T-helper 1 cell treated with Interleukin-12 subunit alpha and Interleukin-12 subunit beta and Interleukin-4 antibody, amounts not matched to agents 30 ng/mL and 1 ng/mL, for 36 hours (primary cell): ENCODE measurements at regions not wholly inside any gene's neighbourhood (a gene's known extent, or its start where the extent isn't known, plus 50 kb on each side); places are given as distances from the start of the nearest gene placed in this dataset.
"Not testable (repeated sequence)": the region's sequence is repeated elsewhere in the genome, so short reads cannot be mapped to it uniquely, and the experiment has no call there.

Experiments
- intact Hi-C: fragments of 100-400 bp; cut with micrococcal nuclease; formaldehyde crosslinking; loops from one replicate; pipeline ENCODE4 v1.15.1; 2024

DNA sequence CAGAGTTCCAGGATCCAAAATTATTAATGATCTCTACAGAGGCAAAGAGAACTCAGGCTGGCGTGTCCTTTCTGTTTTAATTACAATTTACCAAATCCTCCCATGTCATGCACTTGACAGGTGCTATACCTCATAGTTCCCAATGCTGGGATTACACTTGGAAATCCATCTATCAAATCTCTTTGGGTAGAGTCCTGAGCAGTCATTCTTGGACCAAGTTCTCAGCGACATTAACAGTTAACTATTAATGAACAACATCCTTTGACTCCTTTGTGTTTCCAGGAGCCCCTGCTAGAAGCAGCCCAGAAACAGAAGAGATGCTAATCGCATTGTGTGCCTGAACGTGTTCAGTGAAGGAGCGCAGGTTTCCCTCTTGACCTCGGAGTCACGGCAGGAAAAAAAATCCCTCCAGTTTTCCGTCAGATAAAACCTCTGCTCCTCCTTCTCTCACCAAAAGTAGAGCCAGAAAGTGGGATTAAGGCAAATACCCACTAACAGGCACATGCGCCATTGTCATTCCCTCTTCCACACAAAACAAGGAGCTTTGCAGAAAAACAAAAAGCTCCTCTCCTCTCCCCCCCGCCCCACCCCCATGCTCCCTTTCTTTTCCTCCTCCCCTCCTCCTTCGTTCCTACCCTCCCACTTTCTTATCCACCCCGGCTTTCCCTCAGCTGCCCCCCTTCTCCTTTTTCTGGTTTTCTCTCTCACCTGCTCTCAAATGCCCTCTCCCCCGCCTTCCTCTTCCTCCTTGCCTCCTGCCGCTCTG lies 224.7 kb downstream of the ZIC5 start:
- intact Hi-C loops: no loop called here

DNA sequence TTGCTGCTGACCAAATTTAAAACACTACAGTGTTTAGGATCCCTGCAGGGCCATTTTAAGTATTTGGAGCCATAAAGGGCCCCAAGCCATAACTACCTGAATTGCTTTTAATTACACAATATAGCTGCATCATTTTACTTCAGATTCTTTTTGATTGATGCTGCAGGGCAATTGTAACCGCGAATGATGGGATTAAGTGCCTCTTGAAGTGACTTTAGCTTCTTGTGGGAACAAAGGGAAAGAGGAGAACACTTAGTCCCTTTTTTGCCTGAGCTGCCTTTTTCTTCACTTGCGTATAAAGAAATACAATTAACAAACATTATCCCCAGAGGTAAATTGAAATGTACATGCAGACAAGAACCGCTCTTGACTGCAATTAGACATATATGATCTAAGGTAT lies 228.5 kb downstream of the ZIC5 start:
- intact Hi-C loops: no loop called here

DNA sequence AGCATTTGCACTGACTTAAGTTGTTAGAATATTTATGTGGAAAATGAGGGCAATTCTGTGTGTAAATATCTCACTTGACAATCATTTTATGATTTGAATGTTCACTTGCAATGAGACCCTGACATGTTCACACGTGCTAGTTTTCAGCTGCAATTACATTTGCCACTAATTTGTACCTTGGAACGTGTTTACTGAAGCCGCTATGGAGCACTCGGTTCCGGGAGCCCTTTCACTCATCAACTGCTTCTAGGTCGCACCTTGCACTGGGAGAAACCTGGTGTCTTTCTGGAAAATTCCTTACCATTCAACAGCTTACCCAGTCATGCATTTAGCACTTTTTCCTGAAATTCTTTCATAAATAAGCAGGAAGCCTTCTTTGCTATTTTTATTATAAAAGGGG lies 229.6 kb downstream of the ZIC5 start:
- intact Hi-C loops: no loop called here

GRCh38 chr13:99740251-99740979 lies 231.2 kb downstream of the ZIC5 start:
- intact Hi-C loops: no loop called here

GRCh38 chr13:99738626-99739025 lies 232.9 kb downstream of the ZIC5 start:
- intact Hi-C loops: no loop called here

DNA sequence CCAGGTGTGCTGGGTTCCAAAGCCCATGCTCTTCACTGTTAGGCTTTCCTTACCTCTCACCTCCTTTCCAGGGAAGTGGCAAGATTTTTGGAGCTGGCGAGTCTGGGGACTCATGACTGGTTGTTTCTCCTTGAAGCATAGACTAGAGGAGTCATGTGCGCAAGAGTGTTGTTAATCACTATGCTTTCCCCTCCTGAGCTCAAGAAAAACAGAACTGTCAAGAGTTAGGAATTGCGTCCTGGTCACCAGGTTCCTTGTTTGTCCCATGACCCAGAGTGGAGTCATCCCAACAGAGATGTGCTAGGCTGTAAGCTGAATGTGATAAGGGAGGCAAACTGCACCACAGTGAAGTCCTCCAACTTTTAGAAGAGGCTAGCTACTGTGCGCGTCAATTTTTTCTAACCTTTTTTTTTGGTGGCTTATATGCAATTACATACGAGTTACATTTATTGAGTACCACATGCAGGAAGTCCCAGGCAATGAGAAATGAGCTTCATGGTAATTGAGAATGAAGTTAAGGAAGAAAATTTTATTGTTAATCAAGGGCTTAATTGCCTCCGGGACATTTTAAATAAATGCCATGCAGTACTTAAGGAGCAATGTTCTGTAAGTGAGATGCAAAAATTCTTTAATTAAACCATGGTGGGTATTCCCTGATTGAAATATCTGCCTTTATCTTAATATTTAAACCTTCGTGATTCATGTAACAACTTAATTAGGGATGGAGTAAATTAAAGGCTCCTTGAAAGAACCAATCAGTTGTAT lies 233.9 kb downstream of the ZIC5 start:
- intact Hi-C loops: no loop called here

DNA sequence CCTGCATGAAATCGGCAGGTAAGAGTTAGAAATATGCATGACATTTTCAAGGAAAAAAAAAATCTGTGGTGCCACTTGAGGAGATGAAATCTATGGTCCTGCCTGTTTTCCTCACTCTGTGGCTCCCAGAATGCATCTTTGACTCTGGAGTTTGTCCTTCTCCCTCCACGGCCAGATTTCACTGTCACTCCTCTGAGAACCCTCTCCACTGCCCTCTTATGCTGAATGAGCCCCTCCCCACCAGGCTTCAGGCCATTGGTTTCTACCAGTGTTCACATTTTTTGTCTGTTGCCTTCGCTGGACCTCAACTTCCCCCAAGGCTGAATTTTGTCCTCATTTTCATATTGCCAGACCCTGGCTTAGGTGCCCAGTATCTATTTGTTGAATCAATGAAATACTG lies 235.0 kb downstream of the ZIC5 start:
- intact Hi-C loops: no loop called here

DNA sequence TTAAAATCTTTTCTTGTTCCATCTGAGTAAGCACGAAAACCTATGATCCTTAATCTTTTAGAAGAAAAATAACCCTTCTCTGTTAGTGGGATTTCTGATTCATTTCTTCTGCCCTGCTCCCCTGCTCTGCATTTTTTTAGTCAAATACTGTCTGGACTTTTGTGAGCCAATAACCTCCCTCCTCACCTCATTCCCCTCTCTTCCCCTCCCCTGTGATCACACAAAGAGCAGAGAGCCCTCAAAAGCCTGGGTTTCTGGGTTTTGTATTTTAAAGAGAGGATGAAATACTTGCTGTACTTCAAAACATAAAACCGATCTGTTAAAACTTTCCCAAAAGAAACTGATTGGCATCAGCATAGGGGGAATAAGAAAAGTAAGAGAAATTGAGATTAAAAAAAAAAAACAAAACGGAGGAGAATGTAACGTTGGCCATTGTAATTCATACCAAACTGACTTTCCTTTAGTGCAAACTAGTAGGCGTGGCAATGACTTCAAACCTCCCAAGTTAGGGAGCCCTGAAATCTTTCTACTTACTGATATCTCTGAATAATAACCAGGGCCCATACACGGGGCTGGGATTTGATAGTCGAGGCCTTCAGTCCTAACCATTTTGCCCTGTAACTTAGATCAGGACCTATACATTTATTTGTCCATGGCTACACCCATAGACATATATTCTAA lies 232.9 kb downstream of the TM9SF2 start:
- intact Hi-C loops: no loop called here

DNA sequence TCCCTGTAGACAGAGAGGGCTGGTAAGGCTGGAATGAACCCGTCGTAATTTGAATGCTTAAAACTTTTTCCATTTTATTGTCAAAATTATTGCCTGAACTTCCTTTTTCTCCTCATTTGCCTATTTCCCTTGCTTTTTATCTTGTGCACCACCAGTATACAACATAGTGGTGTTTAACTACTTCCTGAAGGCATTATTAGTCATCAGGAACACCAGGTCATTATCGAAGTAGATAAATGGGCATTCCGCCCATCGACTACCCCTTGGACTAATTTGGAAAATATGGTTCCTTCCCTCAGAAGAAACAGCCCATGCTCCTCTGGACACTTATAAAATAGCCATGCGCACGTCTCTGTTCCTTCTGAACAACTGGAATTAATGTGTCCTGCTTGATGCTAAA lies 232.1 kb downstream of the TM9SF2 start:
- intact Hi-C loops: no loop called here

DNA sequence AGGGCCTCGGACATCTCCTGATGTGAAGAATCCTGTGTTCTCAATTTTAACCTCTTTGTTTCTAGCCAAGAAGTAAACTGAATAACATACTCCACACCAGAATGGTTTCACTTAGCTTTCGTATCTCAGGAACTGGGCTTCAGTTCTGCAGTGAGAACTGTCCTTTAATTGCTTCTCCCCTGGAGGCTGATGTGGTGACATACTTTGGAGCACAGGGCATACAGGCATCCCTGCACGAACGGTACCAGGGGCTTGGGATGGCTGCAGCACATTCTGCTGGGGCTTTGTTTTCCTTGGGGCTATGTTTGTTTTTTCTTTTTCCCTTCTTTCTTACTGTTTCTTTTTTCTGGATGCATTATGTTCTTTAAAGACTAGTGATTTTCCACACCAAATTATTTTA lies 230.5 kb downstream of the TM9SF2 start:
- intact Hi-C loops: no loop called here

GRCh38 chr13:99730403-99730802 lies 229.1 kb downstream of the TM9SF2 start:
- intact Hi-C loops: no loop called here

- intact Hi-C loops: no loop called here
Measured at GRCh38 chr13:99729745-99730144, 228.5 kb downstream of the TM9SF2 start.

- intact Hi-C loops: not testable (repeated sequence)
Measured at GRCh38 chr13:99727651-99728050, 226.4 kb downstream of the TM9SF2 start.

GRCh38 chr13:99726282-99726894 lies 225.1 kb downstream of the TM9SF2 start:
- intact Hi-C loops: no loop called here

DNA sequence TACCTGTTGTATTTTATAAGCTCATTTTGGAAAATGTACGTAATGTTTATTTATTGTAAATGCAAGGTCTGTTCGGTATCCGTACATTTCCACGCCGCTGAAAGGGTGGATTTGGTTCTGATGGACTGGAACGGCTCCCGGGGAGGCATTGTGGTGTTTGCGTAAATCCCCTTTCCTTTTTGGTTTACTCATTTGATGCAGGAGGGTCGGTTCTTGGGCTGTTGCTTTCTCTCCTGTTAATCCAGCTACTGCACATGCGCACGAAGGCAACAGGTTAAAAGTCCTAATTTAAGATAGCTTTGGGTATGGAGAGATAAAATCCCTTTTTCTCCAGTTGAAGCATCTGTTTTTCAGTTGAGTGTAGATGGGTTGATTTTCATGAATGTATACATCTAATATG lies 224.4 kb downstream of the TM9SF2 start:
- intact Hi-C loops: no loop called here

DNA sequence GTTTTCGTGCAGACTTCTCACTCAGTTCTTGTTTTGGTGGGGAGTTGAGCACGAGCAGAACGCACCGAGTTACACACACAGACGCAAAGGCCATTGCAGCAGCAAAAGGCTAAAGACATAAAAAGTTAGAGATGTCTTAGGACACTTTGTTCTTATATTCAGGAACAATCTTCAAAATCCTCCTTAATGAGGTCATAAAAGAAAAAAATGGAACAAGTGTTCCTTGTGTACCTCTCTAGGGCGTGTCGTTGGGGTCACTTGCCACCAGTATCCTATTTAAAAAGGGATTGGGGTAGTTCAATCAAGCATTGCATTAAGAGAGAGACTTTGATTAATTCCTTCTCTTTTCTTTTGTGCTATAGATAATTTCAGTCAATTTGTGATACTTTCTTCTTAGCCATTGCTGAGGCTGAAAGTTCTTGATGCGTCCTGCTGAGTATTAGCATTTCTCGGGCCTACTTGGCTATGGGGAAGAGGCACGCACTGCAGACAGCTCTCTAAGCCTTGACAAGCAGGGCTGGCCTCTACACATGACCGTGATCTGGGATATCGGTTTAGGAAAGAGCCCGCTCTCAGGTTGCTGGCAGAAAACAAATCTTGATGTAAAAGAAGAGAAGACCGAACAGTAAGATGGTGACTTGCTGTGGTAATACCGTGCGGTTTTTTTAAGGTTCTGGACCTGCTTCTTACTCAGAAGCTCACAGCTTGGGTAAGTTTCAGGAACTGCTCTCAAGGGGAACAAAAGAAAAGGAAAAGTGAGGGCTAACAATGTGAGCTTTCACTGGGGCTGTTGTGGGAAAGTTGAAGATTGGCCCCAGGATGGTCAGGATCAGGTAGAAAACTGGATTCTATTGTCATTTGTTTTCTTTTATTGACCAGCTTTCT lies 223.6 kb downstream of the TM9SF2 start:
- intact Hi-C loops: no loop called here

GRCh38 chr13:99723878-99724277 lies 222.6 kb downstream of the TM9SF2 start:
- intact Hi-C loops: no loop called here

- intact Hi-C loops: no loop called here
Measured at GRCh38 chr13:99722931-99723330, 221.7 kb downstream of the TM9SF2 start.

DNA sequence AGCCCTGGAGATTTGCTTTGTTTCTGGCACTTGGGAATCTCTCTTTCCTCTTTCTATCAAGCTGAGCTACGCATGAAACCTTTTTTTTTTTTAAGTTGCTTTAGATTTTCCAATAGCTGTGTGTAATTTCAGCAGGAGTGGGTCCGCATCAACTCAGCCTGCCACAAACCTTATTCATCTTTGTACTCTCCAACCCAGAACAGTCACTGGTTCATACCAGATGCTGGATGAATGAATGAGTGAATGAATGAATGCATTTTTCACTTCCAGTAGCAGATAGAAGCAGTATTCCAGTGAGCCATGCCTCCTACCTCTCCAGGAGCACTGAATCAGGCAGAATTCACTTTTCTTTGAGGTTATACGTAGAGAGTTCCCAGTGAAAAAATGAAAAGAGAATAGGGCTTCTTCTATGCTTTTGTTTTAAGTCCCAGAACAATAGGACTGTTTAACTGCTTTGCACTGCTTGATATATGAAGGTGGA lies 221.1 kb downstream of the TM9SF2 start:
- intact Hi-C loops: no loop called here
